A549 (cell line): ENCODE measurements at regions not wholly inside any gene's neighbourhood (a gene's known extent, or its start where the extent isn't known, plus 50 kb on each side); places are given as distances from the start of the nearest gene placed in this dataset.
A peak's percentile ranks its signal among the peaks of the same experiment; 100 is the strongest.

Experiments used
- RAD21 ChIP-seq, 2 experiments: fragments of >200 bp in 1 of 2; sonication (Bioruptor Twin) in 1 of 2; formaldehyde crosslinking in 1 of 2; IDR thresholded peaks in 1 of 2; conservative IDR thresholded peaks in 1 of 2; 2 replicates in 1 of 2; 3 replicates in 1 of 2; pipeline ENCODE4 v1.6.1; 2012 to 2018; ENCODE audit warnings: inconsistent platforms in 1 of 2
- TF ChIP-seq, protein P1 (sequence below): fragments of >200 bp; sonication (Bioruptor Twin); formaldehyde crosslinking; IDR thresholded peaks from 3 replicates; pipeline ENCODE4 v1.5.1; 2016
- TF ChIP-seq, protein P2 (sequence below): fragments of 150-350 bp; IDR thresholded peaks from 2 replicates; pipeline ENCODE4 v1.6.1; 2014; ENCODE audit warnings: low read depth, mild to moderate bottlenecking, low read length

DNA sequence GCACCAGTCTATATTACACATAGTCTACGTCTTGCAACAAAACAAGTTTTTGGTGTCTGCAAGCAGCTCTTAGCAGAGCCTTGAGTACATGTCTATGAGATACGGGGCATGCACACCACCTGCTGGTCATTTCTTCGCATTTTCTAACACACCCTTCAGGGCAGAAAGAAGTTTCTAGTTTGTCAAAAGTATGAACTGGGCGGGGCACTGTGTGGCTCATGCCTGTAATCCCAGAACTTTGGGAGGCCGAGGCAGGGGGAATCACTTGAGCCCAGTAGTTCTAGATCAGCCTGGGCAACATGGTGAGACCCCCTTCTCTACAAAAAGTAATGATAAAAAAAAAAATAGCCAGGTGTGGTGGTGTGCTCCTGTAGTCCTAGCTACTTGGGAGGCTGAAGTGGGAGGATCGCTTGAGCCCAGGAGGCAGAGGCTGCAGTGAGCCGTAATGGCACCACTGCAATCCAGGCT lies 64.2 kb upstream of the ARL8B start:
- TF ChIP-seq, protein P1, sequence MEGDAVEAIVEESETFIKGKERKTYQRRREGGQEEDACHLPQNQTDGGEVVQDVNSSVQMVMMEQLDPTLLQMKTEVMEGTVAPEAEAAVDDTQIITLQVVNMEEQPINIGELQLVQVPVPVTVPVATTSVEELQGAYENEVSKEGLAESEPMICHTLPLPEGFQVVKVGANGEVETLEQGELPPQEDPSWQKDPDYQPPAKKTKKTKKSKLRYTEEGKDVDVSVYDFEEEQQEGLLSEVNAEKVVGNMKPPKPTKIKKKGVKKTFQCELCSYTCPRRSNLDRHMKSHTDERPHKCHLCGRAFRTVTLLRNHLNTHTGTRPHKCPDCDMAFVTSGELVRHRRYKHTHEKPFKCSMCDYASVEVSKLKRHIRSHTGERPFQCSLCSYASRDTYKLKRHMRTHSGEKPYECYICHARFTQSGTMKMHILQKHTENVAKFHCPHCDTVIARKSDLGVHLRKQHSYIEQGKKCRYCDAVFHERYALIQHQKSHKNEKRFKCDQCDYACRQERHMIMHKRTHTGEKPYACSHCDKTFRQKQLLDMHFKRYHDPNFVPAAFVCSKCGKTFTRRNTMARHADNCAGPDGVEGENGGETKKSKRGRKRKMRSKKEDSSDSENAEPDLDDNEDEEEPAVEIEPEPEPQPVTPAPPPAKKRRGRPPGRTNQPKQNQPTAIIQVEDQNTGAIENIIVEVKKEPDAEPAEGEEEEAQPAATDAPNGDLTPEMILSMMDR, result peak; percentile 92
- TF ChIP-seq, protein P2, sequence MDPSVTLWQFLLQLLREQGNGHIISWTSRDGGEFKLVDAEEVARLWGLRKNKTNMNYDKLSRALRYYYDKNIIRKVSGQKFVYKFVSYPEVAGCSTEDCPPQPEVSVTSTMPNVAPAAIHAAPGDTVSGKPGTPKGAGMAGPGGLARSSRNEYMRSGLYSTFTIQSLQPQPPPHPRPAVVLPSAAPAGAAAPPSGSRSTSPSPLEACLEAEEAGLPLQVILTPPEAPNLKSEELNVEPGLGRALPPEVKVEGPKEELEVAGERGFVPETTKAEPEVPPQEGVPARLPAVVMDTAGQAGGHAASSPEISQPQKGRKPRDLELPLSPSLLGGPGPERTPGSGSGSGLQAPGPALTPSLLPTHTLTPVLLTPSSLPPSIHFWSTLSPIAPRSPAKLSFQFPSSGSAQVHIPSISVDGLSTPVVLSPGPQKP, result no peak
- TF ChIP-seq RAD21 (conservative IDR thresholded peaks at IDR 0.05 in 1 of 2, IDR thresholded peaks at IDR 0.05 in 1 of 2), result peak; percentile 95 to 97
